GM12891 (cell line): ENCODE measurements at regions not wholly inside any gene's neighbourhood (a gene's known extent, or its start where the extent isn't known, plus 50 kb on each side); places are given as distances from the start of the nearest gene placed in this dataset.

Source experiments
- DNase-seq: peaks from one replicate; pipeline ENCODE4 v3.0.0; 2011; ENCODE audit warnings: low spot score; ENCODE audit not compliant: insufficient read length
- FAIRE-seq: peaks from 2 replicates; lab custom pipeline; 2011; peaks lifted over from hg19 to GRCh38; lab: Jason Lieb, UNC
- PAX5 ChIP-seq: IDR thresholded peaks from 2 replicates; pipeline ENCODE4 v1.6.1; 2011; ENCODE audit warnings: low read length, moderate library complexity, mild to moderate bottlenecking; ENCODE audit not compliant: insufficient read depth, severe bottlenecking
- POLR2A ChIP-seq: IDR thresholded peaks from 2 replicates; pipeline ENCODE4 v1.6.1; 2011; ENCODE audit warnings: low read depth, low read length, control low read depth
- POLR2AphosphoS5 ChIP-seq: IDR thresholded peaks from 2 replicates; pipeline ENCODE4 v1.6.1; 2011; ENCODE audit warnings: low read depth, low read length, control low read depth
- POU2F2 ChIP-seq: IDR thresholded peaks from 2 replicates; pipeline ENCODE4 v1.6.1; 2011; ENCODE audit warnings: low read depth, mild to moderate bottlenecking, control low read depth, low read length, moderate library complexity
- SPI1 ChIP-seq: IDR thresholded peaks from 2 replicates; pipeline ENCODE4 v1.6.1; 2011; ENCODE audit warnings: low read depth, low read length, control low read depth
- TAF1 ChIP-seq: IDR thresholded peaks from 2 replicates; pipeline ENCODE4 v1.6.1; 2011; ENCODE audit warnings: low read depth, low read length, control low read depth

GRCh38 chr7:89796481-89796880 is 357.8 kb upstream of the STEAP1 start:
- FAIRE-seq (no peak), DNase-seq (no peak)
- TF ChIP-seq POLR2A (no peak), POU2F2 (no peak), SPI1 (no peak), TAF1 (no peak), POLR2AphosphoS5 (no peak), PAX5 (no peak)

DNA sequence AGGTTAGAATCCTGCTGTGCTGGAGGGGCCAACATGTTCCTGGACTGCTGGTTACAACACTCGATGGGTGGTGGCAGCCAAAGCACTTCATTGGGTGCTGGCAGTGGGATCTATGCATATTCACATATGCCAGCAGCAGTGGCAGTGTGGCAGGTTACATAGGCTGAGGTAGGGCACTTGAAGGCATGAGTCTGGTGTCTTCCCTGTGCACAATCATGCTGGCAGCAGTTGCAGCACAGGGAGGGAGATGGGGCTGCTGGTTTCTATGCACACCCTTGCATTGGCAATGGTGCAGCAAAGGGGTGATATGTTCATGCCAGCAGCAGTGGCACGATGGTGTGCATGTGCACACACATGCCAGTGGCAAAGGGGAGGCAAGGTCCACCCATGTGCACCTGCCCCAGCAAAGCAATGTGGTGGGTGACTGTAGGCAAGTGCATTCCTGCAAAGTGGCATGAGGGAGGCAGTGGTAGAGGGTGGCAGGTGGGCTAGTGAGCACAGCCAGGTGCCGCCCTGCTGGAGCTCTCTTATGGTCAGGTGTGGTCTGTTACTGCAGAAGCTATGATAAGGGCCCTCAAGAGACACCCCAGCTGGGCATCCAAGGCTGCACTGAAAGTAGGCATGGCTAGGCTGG is 356.2 kb upstream of the STEAP1 start:
- no peak for DNase-seq
- TF ChIP-seq PAX5 (no peak), POLR2AphosphoS5 (no peak), SPI1 (no peak), POLR2A (no peak), POU2F2 (no peak), TAF1 (no peak)
- FAIRE-seq, result no peak

DNA sequence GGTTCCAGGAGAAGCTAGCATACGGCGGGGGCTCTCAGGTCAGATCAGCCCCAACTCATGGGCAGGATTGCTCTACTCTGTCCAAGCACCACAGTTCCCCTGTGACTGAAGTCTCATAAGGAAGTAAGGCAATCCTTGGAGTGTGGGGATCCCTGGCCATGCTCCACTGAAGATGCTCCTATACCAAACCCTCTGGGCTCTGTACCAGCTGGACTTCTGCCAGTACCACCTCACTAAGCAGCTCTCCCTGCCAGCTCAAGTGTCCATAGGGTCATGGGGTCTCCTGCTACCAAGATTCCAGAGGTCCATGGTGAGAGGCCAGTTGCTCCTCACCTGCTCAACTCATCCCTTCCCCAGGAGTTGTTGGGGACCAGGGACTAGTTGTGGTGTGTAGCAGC is 355.7 kb upstream of the STEAP1 start:
- no peak for TF ChIP-seq SPI1
- TF ChIP-seq TAF1, result no peak
- TF ChIP-seq POLR2A, result no peak
- TF ChIP-seq POLR2AphosphoS5, result no peak
- no peak for TF ChIP-seq PAX5
- no peak for TF ChIP-seq POU2F2
- no peak for DNase-seq
- FAIRE-seq, result no peak

GRCh38 chr7:89800761-89801160 is 353.5 kb upstream of the STEAP1 start:
- DNase-seq (no peak), FAIRE-seq (no peak)
- no peak for TF ChIP-seq POLR2A
- no peak for TF ChIP-seq POLR2AphosphoS5
- TF ChIP-seq TAF1, result no peak
- TF ChIP-seq POU2F2, result no peak

- DNase-seq, result no peak
- TF ChIP-seq POU2F2 (no peak), SPI1 (no peak), POLR2AphosphoS5 (no peak), TAF1 (no peak)
- FAIRE-seq, result no peak
Measured at GRCh38 chr7:89809291-89809690, 345.0 kb upstream of the STEAP1 start.

GRCh38 chr7:89813081-89813480 is 341.2 kb upstream of the STEAP1 start:
- DNase-seq, result no peak
- no peak for TF ChIP-seq POU2F2
- no peak for TF ChIP-seq SPI1
- no peak for TF ChIP-seq PAX5
- no peak for TF ChIP-seq TAF1
- no peak for FAIRE-seq

GRCh38 chr7:89826121-89826520 is 328.1 kb upstream of the STEAP1 start:
- TF ChIP-seq POLR2AphosphoS5 (no peak), PAX5 (no peak)
- DNase-seq, result no peak
- FAIRE-seq, result no peak

GRCh38 chr7:89826557-89826956 is 327.7 kb upstream of the STEAP1 start:
- DNase-seq (no peak), FAIRE-seq (no peak)
- TF ChIP-seq SPI1 (no peak), POLR2AphosphoS5 (no peak), PAX5 (no peak), POLR2A (no peak), TAF1 (no peak), POU2F2 (no peak)

DNA sequence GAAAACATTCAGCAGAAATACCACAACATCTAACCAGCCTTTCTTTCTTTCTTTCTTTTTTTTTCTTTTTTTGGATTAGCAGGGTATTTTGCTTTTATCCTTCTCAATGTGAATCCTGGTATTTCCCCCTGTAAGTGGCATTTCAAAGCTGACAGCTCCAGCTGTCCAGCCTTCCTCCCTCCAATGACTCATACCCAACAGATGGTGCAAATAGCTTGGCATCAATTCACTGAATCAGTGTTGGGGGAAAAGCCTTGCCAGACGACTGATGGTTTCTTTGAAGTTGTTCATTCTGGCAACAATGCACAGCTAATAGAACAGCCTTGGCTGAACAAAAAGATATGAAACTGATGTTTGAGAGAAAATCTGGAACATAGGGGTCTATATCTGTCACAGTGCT is 316.8 kb upstream of the STEAP1 start:
- DNase-seq, result no peak
- no peak for FAIRE-seq
- TF ChIP-seq TAF1 (no peak), POLR2AphosphoS5 (no peak), POLR2A (no peak), SPI1 (no peak), POU2F2 (no peak), PAX5 (no peak)

- TF ChIP-seq POLR2A (no peak), PAX5 (no peak), POU2F2 (no peak), POLR2AphosphoS5 (no peak), TAF1 (no peak), SPI1 (no peak)
- FAIRE-seq, result no peak
- no peak for DNase-seq
Measured at GRCh38 chr7:89839329-89839728, 314.9 kb upstream of the STEAP1 start.

DNA sequence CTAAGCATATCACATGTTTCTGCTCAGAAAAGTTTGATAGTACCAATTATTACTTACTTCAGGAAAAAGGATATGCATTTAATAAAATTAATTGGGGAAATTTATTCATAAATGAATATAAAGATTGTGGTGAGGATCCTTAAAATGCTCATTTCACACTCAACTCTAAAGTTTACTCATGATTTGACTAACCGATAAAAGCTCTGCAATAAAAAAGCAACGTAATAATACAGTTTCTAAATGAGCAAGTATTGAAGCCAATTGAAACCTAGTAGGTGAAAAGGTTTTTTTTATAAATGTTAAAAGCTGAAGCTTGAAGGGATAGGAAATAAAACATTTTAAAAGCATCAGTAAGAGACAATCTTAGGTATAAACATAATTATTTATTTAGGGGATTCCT is 308.3 kb upstream of the STEAP1 start:
- FAIRE-seq, result no peak
- TF ChIP-seq POU2F2 (no peak), POLR2A (no peak), POLR2AphosphoS5 (no peak), TAF1 (no peak), SPI1 (no peak)
- no peak for DNase-seq
